ENCODE measurements at regions not wholly inside any gene's neighbourhood (a gene's known extent, or its start where the extent isn't known, plus 50 kb on each side); places are given as distances from the start of the nearest gene placed in this dataset.

GRCh38 chr19:32252333-32252669, 93.1 kb upstream of the ZNF507 start:
- no peak for DNase-seq (ENCODE audit: low spot score)
- POLR2A ChIA-PET (ENCODE audit: low non-redundant PET): no interaction called here
- CTCF ChIA-PET: no interaction called here
- no peak overlapping the region for H3K27ac ChIP-seq
- TF ChIP-seq CTCF (conservative IDR thresholded peaks at IDR 0.05; ENCODE audit: low read depth): no peak

GRCh38 chr19:32253683-32254508, 91.5 kb upstream of the ZNF507 start:
- no peak for DNase-seq (ENCODE audit: low spot score)
- CTCF ChIA-PET: no interaction called here
- no peak overlapping the region for H3K27ac ChIP-seq
- no peak for TF ChIP-seq CTCF (conservative IDR thresholded peaks at IDR 0.05; ENCODE audit: low read depth)
- POLR2A ChIA-PET (ENCODE audit: low non-redundant PET): no interaction called here

- CTCF ChIA-PET: no interaction called here
- POLR2A ChIA-PET (ENCODE audit: low non-redundant PET): no interaction called here
- no peak for TF ChIP-seq CTCF (conservative IDR thresholded peaks at IDR 0.05; ENCODE audit: low read depth)
- H3K27ac ChIP-seq: no peak overlapping the region
- DNase-seq (ENCODE audit: low spot score): no peak
These were observed 90.9 kb upstream of the ZNF507 start for GRCh38 chr19:32254509-32254890.

- CTCF ChIA-PET: no interaction called here
These were observed 89.7 kb upstream of the ZNF507 start for GRCh38 chr19:32255536-32256295.

GRCh38 chr19:32256341-32256975, 89.0 kb upstream of the ZNF507 start:
- POLR2A ChIA-PET (ENCODE audit: low non-redundant PET): no interaction called here
- no peak for TF ChIP-seq CTCF (conservative IDR thresholded peaks at IDR 0.05; ENCODE audit: low read depth)

More at GRCh38 chr19:32255536-32256295, 89.7 kb upstream of the ZNF507 start:
- POLR2A ChIA-PET (ENCODE audit: low non-redundant PET): no interaction called here
- no peak overlapping the region for H3K27ac ChIP-seq
- no peak for DNase-seq (ENCODE audit: low spot score)
- TF ChIP-seq CTCF (conservative IDR thresholded peaks at IDR 0.05; ENCODE audit: low read depth): no peak

GRCh38 chr19:32257326-32258073, 87.9 kb upstream of the ZNF507 start:
- ChIA-PET CTCF (interaction anchor here (0.7 kb wide), 1 partner anchor 101 kb away, joined by 3 read pairs; no protein-coding TSS in a partner anchor), POLR2A (ENCODE audit: low non-redundant PET) (no interaction called here)
- no peak for DNase-seq (ENCODE audit: low spot score)
- H3K27ac ChIP-seq: no peak overlapping the region
- TF ChIP-seq CTCF (conservative IDR thresholded peaks at IDR 0.05; ENCODE audit: low read depth): no peak

More at GRCh38 chr19:32256341-32256975, 89.0 kb upstream of the ZNF507 start:
- no peak overlapping the region for H3K27ac ChIP-seq
- DNase-seq (ENCODE audit: low spot score): no peak
- CTCF ChIA-PET: no interaction called here
